Esophagus muscularis mucosa (tissue), 4 donors: ENCODE measurements at regions not wholly inside any gene's neighbourhood (a gene's known extent, or its start where the extent isn't known, plus 50 kb on each side); places are given as distances from the start of the nearest gene placed in this dataset.
A peak's percentile ranks its signal among the peaks of the same experiment; 100 is the strongest.
"Not testable (repeated sequence)": the region's sequence is repeated elsewhere in the genome, so short reads cannot be mapped to it uniquely, and the experiment has no call there.

ENCODE experiments used
- DNase-seq: peaks from one replicate; pipeline ENCODE4 v3.0.0-alpha.2; 2017; ENCODE audit errors: extremely low spot score
- H3K27ac ChIP-seq, 4 donors: fragments of 200-600 bp; sonication (generic); replicated peaks in 1 of 4; 1 replicate in 3 of 4; 2 replicates in 1 of 4; pipeline ENCODE4 v1.5.1; 2016 to 2019; ENCODE audit warnings: mild to moderate bottlenecking in 1 of 4
- H3K27me3 ChIP-seq, 4 donors: fragments of 200-600 bp; sonication (generic); one replicate each; pipeline versions ENCODE4 v1.5.1 to v1.6.0; 2016 to 2019
- H3K36me3 ChIP-seq, 4 donors: fragments of 200-600 bp; sonication (generic); one replicate each; pipeline ENCODE4 v1.5.1; 2016 to 2019
- H3K4me1 ChIP-seq, 4 donors: fragments of 200-600 bp; sonication (generic); one replicate each; pipeline ENCODE4 v1.5.1; 2016 to 2019
- H3K4me3 ChIP-seq, 4 donors: fragments of 200-600 bp; sonication (generic); 1 replicate in 2 of 4; 2 replicates in 2 of 4; pipeline ENCODE4 v1.5.1; 2016 to 2019; ENCODE audit warnings: mild to moderate bottlenecking in 4 of 4, moderate library complexity in 1 of 4
- H3K9me3 ChIP-seq, 4 donors: fragments of 200-600 bp; sonication (generic); 1 replicate in 3 of 4; 2 replicates in 1 of 4; pipeline ENCODE4 v1.5.1; 2016 to 2019
- POLR2A ChIP-seq: fragments of 450-650 bp; IDR thresholded peaks from one replicate; pipeline ENCODE4 v1.6.1; 2017; ENCODE audit warnings: antibody characterized with exemption, moderate library complexity, mild to moderate bottlenecking, low read depth
- POLR2AphosphoS5 ChIP-seq, 2 donors: sonication (generic); formaldehyde crosslinking; IDR thresholded peaks; one replicate each; pipeline ENCODE4 v1.6.1; 2017; ENCODE audit warnings: antibody characterized with exemption in 2 of 2
- WGBS: methylation state at CpG from one replicate; pipeline ENCODE4 v1.1.5; 2018; 5-methylcytosine and 5-hydroxymethylcytosine counted together
- intact Hi-C: fragments of 100-400 bp; cut with DNase I; formaldehyde crosslinking; loops from one replicate; pipeline ENCODE4 v1.15.1; 2023
- TF ChIP-seq, protein P1 (sequence below), 3 experiments: fragments of 200-600 bp in 2 of 3; fragments of 450-650 bp in 1 of 3; sonication (generic) in 2 of 3; IDR thresholded peaks; one replicate each; pipeline ENCODE4 v1.5.1; 2017 to 2019; ENCODE audit warnings: antibody characterized with exemption in 3 of 3, mild to moderate bottlenecking in 2 of 3, moderate library complexity in 1 of 3

DNA sequence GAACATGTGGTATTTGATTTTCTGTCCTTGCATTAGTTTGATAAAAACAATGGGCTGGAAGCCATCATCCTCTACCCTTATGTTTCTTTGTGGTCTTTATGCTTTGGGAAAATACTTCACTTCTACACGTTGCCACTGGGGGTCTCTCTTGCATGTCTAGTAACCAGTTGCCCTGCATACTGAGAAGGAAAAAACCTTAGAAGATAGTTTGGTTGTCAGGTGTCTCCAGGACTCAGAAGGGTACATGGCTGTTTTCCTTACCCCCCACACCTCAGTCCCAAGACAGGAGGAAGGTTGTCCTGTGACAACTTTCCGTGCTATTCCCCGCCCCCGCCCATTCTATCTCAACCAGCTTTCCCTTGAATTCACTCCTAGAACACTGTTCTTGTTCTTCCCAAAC is 62.1 kb upstream of the LANCL3 start:
- TF ChIP-seq POLR2A (no peak), POLR2AphosphoS5 (IDR thresholded peaks at IDR 0.05) (no peak)
- TF ChIP-seq, protein P1, sequence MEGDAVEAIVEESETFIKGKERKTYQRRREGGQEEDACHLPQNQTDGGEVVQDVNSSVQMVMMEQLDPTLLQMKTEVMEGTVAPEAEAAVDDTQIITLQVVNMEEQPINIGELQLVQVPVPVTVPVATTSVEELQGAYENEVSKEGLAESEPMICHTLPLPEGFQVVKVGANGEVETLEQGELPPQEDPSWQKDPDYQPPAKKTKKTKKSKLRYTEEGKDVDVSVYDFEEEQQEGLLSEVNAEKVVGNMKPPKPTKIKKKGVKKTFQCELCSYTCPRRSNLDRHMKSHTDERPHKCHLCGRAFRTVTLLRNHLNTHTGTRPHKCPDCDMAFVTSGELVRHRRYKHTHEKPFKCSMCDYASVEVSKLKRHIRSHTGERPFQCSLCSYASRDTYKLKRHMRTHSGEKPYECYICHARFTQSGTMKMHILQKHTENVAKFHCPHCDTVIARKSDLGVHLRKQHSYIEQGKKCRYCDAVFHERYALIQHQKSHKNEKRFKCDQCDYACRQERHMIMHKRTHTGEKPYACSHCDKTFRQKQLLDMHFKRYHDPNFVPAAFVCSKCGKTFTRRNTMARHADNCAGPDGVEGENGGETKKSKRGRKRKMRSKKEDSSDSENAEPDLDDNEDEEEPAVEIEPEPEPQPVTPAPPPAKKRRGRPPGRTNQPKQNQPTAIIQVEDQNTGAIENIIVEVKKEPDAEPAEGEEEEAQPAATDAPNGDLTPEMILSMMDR (IDR thresholded peaks at IDR 0.05) = peak in 2 of 3 experiments; percentile 27 to 38
- no peak for DNase-seq
- H3K27me3 ChIP-seq = no peaks in the 10 kb centered on the region
- no peaks in the 10 kb centered on the region for H3K9me3 ChIP-seq
- 45% methylated on average over 4 of the region's 4 CpGs for WGBS
- H3K4me3 ChIP-seq = no peak overlapping the region
- intact Hi-C loops = loop anchor here (5.0 kb wide), 1 partner anchor 318 kb away; no protein-coding TSS in a partner anchor
- H3K4me1 ChIP-seq = no peaks in the 10 kb centered on the region
- no peak overlapping the region for H3K27ac ChIP-seq
- H3K36me3 ChIP-seq = no peaks in the 10 kb centered on the region

- H3K4me3 ChIP-seq, H3K36me3 ChIP-seq, intact Hi-C loops, H3K27me3 ChIP-seq, H3K9me3 ChIP-seq, H3K27ac ChIP-seq, DNase-seq, H3K4me1 ChIP-seq: not testable (repeated sequence)
- no CpG with 5 or more reads among the region's 1 CpG for WGBS
These were observed 54.9 kb upstream of the LANCL3 start for GRCh38 chrX:37516512-37516911.

- intact Hi-C loops, H3K36me3 ChIP-seq, H3K4me3 ChIP-seq, H3K27ac ChIP-seq, H3K9me3 ChIP-seq, H3K4me1 ChIP-seq, DNase-seq, H3K27me3 ChIP-seq: not testable (repeated sequence)
- 59% methylated on average over 4 of the region's 4 CpGs for WGBS
These were observed 52.2 kb upstream of the LANCL3 start for GRCh38 chrX:37519261-37519660.

DNA sequence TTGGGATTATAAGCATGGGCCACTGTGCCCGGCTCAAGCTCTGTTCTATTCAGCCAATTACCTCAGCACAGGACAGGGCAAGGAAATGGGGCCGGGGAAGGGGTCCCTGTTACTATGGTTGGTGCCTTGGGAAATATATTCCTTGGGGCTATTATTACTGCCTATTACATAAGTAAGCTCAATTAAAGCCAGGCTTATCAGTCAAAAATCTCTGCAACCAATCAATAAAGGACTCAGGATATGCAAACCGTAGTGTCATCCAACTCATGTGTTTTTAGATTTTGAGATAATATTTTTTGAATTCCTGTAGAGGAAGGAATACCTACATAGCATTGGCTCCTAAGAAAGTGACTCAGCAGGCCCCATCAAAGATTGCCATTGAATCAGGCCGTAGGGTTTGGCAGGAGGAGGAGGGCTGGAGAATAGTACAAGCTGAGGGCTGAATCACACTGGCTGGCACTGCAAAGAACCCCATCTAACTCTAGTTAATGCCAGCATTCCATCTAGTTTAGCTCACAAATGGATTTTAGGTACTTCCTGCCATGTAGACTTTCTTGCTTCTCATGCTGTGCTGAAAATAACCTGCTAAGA is 50.5 kb upstream of the LANCL3 start:
- H3K27me3 ChIP-seq, H3K4me3 ChIP-seq, H3K27ac ChIP-seq, H3K36me3 ChIP-seq, intact Hi-C loops, DNase-seq, H3K4me1 ChIP-seq, H3K9me3 ChIP-seq: not testable (repeated sequence)
- WGBS = 59% methylated on average over 4 of the region's 4 CpGs
